Fibroblast of lung (primary cell): ENCODE measurements at regions not wholly inside any gene's neighbourhood (a gene's known extent, or its start where the extent isn't known, plus 50 kb on each side); places are given as distances from the start of the nearest gene placed in this dataset.

Source experiments
- DNase-seq, 2 donors: peaks; one replicate each; pipeline versions ENCODE4 v3.0.0 to v3.0.0-alpha.2; 2010; ENCODE audit warnings: low read depth in 2 of 2
- H2AFZ ChIP-seq: 2 replicates; pipeline ENCODE4 v1.5.1; 2012; ENCODE audit warnings: low read length, control low read depth, inconsistent platforms
- H3K27ac ChIP-seq: 2 replicates; pipeline ENCODE4 v1.5.1; 2011; ENCODE audit warnings: low read length, control low read depth; ENCODE audit not compliant: insufficient read depth
- H3K27me3 ChIP-seq: 2 replicates; pipeline ENCODE4 v1.5.1; 2011; ENCODE audit warnings: mild to moderate bottlenecking, low read length; ENCODE audit not compliant: control insufficient read depth, insufficient read depth
- H3K36me3 ChIP-seq: 2 replicates; pipeline ENCODE4 v1.5.1; 2011; ENCODE audit warnings: low read length; ENCODE audit not compliant: control insufficient read depth, insufficient read depth
- H3K4me1 ChIP-seq: 2 replicates; pipeline ENCODE4 v1.5.1; 2011; ENCODE audit warnings: low read length; ENCODE audit not compliant: control insufficient read depth, insufficient read depth; ENCODE audit errors: extremely low read depth
- H3K4me2 ChIP-seq: 2 replicates; pipeline ENCODE4 v1.5.1; 2011; ENCODE audit warnings: low read length, control low read depth; ENCODE audit not compliant: insufficient read depth; ENCODE audit errors: extremely low read depth
- H3K4me3 ChIP-seq, 4 experiments: fragments of 200-600 bp in 1 of 4; sonication (generic) in 1 of 4; replicated peaks in 1 of 4; 2 replicates each; pipeline ENCODE4 v1.5.1; 2011 to 2016; ENCODE audit warnings: low read length in 4 of 4, low read depth in 3 of 4, mild to moderate bottlenecking in 3 of 4, control low read depth in 2 of 4, inconsistent platforms in 1 of 4, mixed read lengths in 1 of 4; ENCODE audit not compliant: insufficient read depth in 1 of 4; ENCODE audit errors: control extremely low read depth in 1 of 4
- H3K79me2 ChIP-seq: 2 replicates; pipeline ENCODE4 v1.5.1; 2012; ENCODE audit warnings: mild to moderate bottlenecking, low read length, inconsistent platforms; ENCODE audit not compliant: control insufficient read depth, insufficient read depth
- H3K9ac ChIP-seq: 2 replicates; pipeline ENCODE4 v1.5.1; 2011; ENCODE audit warnings: mild to moderate bottlenecking, low read length, control low read depth; ENCODE audit not compliant: insufficient read depth
- H3K9me3 ChIP-seq: 2 replicates; pipeline ENCODE4 v1.5.1; 2012; ENCODE audit warnings: low read depth, low read length; ENCODE audit not compliant: control insufficient read depth, insufficient read depth
- H4K20me1 ChIP-seq: 2 replicates; pipeline ENCODE4 v1.5.1; 2011; ENCODE audit warnings: low read length; ENCODE audit not compliant: control insufficient read depth, insufficient read depth; ENCODE audit errors: extremely low read depth
- CTCF ChIP-seq, 2 donors: IDR thresholded peaks in 1 of 2; conservative IDR thresholded peaks in 1 of 2; 1 replicate in 1 of 2; 2 replicates in 1 of 2; pipeline ENCODE4 v1.5.1; 2011 to 2012; ENCODE audit warnings: low read length in 2 of 2, control low read depth in 1 of 2, inconsistent platforms in 1 of 2, low read depth in 1 of 2, mild to moderate bottlenecking in 1 of 2
- EZH2 ChIP-seq: IDR thresholded peaks from 2 replicates; pipeline ENCODE4 v1.5.1; 2012; ENCODE audit warnings: low read length, control low read depth, mild to moderate bottlenecking; ENCODE audit errors: missing control alignments

- Histone ChIP-seq H2AFZ (no peak overlapping the region), H3K79me2 (no peaks in the 10 kb centered on the region), H3K4me1 (no peaks in the 10 kb centered on the region), H3K4me2 (no peak overlapping the region), H3K4me3 (no peak overlapping the region), H3K36me3 (no peaks in the 10 kb centered on the region), H4K20me1 (no peaks in the 10 kb centered on the region), H3K27me3 (peaks cover 14% of the 10 kb centered on the region), H3K9me3 (no peaks in the 10 kb centered on the region), H3K9ac (no peak overlapping the region), H3K27ac (no peak overlapping the region)
- no peak for DNase-seq
- no peak for TF ChIP-seq CTCF (conservative IDR thresholded peaks at IDR 0.05 in 1 of 2, IDR thresholded peaks at IDR 0.05 in 1 of 2; ENCODE audit: low read depth in 1 of 2, low read length in 2 of 2)
- no peak for TF ChIP-seq EZH2
Measured at GRCh38 chr2:173817582-173817981, 147.6 kb downstream of the SP3 start.

DNA sequence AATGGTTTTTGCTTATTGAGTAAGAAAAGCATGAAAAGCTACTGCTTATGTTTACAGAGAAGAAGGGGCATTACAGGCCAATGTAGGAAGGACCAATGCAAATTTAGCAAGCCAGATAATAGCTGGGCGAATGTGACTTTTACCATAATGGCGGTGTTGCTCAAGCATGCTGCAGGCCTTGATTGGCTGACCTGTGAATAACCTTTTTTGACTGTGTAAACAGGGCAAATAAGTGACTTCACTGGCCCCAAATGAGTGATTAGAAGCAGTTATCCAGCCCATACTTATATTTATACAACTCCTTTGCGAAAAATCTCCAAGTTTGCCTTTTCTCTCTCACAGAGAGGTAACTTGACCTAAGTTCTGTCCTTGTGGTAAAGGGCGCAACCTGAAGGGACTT, 146.9 kb downstream of the SP3 start:
- H3K4me2 ChIP-seq = no peak overlapping the region
- TF ChIP-seq CTCF (conservative IDR thresholded peaks at IDR 0.05 in 1 of 2, IDR thresholded peaks at IDR 0.05 in 1 of 2; ENCODE audit: low read depth in 1 of 2, low read length in 2 of 2) (no peak), EZH2 (no peak)
- no peak for DNase-seq
- no peaks in the 10 kb centered on the region for H3K4me1 ChIP-seq
- no peak overlapping the region for H2AFZ ChIP-seq
- no peaks in the 10 kb centered on the region for H3K36me3 ChIP-seq
- H3K9ac ChIP-seq = no peak overlapping the region
- peaks cover 19% of the 10 kb centered on the region for H3K27me3 ChIP-seq
- no peaks in the 10 kb centered on the region for H3K79me2 ChIP-seq
- no peaks in the 10 kb centered on the region for H3K9me3 ChIP-seq
- no peak overlapping the region for H3K27ac ChIP-seq
- no peaks in the 10 kb centered on the region for H4K20me1 ChIP-seq
- H3K4me3 ChIP-seq = no peak overlapping the region

- DNase-seq = no peak
- H3K27ac ChIP-seq = no peak overlapping the region
- no peak overlapping the region for H3K9ac ChIP-seq
- H4K20me1 ChIP-seq = no peaks in the 10 kb centered on the region
- H3K9me3 ChIP-seq = no peaks in the 10 kb centered on the region
- no peak overlapping the region for H3K4me2 ChIP-seq
- H3K4me1 ChIP-seq = no peaks in the 10 kb centered on the region
- H3K36me3 ChIP-seq = no peaks in the 10 kb centered on the region
- H3K4me3 ChIP-seq = no peak overlapping the region
- H3K27me3 ChIP-seq = peaks cover 17% of the 10 kb centered on the region
- H2AFZ ChIP-seq = no peak overlapping the region
- H3K79me2 ChIP-seq = no peaks in the 10 kb centered on the region
- TF ChIP-seq EZH2 = no peak
- no peak for TF ChIP-seq CTCF (conservative IDR thresholded peaks at IDR 0.05 in 1 of 2, IDR thresholded peaks at IDR 0.05 in 1 of 2; ENCODE audit: low read depth in 1 of 2, low read length in 2 of 2)
Measured at GRCh38 chr2:173819852-173820251, 145.3 kb downstream of the SP3 start.
